IPS DF 4.7 (cell line): ENCODE measurements at regions not wholly inside any gene's neighbourhood (a gene's known extent, or its start where the extent isn't known, plus 50 kb on each side); places are given as distances from the start of the nearest gene placed in this dataset.
"Not testable (repeated sequence)": the region's sequence is repeated elsewhere in the genome, so short reads cannot be mapped to it uniquely, and the experiment has no call there.

Source experiments
- DNase-seq: peaks from one replicate; pipeline ENCODE4 v3.0.0-alpha.2; 2013; ENCODE audit warnings: low spot score; ENCODE audit errors: extremely low read depth

- DNase-seq: not testable (repeated sequence)
These were observed 257.2 kb downstream of the CRLF2 start for GRCh38 chrX:955168-955781.

GRCh38 chrX:953879-954482, 258.5 kb downstream of the CRLF2 start:
- no peak for DNase-seq

DNA sequence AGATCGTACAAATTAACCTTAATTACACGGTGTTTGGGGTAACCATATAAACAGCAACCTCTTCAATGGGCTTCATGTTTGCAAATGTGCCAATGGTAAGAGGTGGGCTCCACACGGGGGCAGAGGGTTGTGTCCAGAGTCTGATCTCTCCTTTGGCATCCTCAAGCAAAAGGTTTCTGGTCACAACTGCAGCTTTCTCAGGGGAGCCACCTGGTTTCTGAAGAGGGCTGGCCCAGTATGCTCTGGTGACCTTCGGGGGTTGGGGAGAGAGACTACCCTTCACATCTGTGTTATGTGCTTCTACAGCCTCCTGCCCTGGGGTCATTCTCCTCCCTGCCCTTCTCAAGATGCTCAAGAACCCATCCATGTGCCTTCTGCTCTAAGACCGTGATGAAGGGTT, 259.6 kb downstream of the CRLF2 start:
- no peak for DNase-seq

GRCh38 chrX:947262-947661, 265.2 kb downstream of the CRLF2 start:
- not testable (repeated sequence) for DNase-seq

GRCh38 chrX:943035-943434, 269.4 kb downstream of the CRLF2 start:
- no peak for DNase-seq

- DNase-seq: no peak
These were observed 271.8 kb downstream of the CRLF2 start for GRCh38 chrX:940691-941090.

DNA sequence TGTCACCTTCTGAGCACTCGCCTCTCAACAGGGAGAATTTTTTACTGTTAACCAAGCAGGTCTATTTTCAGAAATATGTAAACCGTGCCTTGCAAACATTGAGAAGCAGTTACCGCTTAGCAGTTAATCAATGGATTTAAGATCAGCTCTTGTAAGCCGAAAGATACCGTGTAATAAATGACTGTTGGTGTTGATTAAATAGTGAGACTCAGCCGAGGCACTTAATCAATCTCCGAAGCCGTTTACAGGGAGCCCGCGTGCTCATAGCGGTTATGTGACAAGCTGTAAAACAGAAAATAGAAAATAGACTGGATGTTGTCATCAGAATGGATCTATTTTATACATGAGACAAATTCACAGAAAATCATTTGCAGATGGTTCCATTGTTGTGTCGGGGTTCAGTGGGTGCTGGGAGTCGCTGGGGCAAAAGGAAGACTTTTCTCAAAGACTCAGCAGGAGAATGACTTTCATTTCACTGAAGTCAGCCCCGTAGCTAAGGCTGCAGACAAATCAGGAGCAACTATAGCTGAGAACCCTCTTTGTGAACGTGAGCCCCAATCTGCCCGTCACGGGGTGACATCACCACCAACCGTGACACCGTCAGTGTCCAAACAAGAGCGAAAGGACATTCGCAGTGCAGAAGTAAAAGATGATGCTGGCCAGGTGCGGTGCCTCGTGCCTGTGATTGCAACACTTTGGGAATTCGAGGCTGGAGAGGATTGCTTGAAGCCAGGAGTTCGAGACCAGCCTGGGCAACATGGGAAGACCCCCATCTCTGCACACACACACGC, 275.3 kb downstream of the CRLF2 start:
- DNase-seq: no peak

DNA sequence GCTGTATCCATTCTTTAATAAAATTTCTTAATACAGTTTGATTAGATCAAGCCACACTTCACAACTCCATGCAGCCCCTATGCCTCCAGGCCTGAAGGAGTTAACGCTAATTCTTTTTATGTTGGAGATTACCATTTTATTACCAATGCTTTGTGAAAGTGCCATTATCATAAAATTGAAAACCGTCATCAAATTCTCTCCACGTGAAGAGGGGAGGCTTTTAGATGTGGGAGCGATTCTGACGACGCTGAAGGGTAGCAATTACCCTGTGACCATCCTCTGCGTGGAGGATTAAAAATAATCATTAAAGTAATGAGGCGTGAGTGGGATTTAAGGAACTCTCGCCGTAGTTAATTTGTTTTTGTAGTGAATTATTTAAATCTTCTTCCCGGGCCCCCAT, 278.8 kb downstream of the CRLF2 start:
- no peak for DNase-seq

DNA sequence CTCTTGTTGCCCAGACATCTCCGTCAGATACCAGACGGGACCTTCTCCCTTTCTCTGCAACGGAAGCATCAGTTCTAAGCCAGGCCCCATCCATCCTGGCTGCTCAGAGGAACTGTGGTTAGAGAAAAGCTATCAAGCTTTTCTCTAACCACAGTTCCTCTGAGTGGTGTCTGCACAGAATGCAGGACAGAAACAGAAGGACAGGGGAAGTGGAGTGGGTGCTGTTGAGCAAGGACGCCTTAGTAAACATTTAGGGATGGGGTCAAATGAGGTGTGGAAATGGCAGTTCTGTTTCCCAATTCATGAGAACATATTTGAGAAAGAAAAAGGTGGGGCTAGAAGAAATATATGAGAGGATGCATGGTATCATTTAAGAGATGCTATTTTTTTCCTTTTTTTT, 283.8 kb downstream of the CRLF2 start:
- DNase-seq: no peak

DNA sequence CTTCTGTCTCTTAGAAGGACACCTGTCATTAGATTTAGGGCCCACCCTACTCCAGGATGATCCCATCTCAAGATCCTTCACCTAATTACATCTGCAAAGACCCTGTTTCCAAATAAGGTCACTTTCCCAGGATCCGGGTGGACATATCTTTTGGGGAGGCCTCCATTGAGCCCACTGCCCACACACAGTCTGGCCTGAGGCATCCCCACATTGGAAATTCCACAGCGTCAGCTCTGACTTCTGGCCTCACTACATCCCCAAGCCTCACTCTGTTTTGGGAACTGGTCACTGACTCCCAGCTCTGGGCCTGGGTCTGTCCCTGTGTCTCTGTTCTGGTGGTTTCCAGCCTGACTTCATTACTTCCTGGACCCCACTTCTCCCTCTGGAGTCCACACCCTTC, 285.5 kb downstream of the CRLF2 start:
- no peak for DNase-seq

DNA sequence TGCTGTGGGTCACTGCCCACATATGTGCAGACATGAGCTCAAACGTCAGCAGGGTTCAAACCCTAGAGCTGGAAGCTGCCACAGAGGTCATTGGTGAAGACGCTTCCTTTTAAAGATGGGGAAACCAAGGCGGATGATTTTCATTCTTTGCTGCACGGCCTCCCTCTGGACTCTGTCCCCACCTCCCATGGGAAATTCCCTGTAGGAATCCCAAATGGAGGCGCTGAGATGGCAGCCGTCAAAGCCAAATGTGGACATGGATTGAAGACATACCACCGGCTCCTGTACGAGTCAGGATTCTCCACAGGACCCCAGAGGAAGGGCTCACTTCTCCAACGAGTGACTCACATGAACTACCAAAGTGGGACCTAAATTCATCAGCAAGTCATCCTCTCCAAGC, 286.4 kb downstream of the CRLF2 start:
- no peak for DNase-seq

DNA sequence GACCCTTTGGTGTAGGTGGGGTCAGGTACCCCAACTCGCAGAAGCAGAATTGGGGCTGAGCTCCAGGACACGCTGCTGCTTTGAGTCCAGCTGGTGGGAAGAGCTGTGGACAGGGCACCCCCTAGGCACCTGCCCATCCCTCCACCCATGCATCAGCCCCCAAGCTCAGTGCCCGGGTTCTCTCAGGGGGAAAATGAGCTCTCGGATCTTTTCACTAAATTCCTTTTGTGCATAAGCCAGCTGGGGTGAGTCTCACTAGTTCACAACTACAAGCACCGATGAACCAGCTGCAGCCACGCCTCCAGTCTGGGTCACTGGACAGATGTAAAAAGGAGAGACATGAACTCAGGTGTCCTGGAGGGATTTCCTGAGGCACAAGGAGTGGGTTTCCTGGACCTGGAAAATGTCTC, 286.8 kb downstream of the CRLF2 start:
- DNase-seq: no peak

DNA sequence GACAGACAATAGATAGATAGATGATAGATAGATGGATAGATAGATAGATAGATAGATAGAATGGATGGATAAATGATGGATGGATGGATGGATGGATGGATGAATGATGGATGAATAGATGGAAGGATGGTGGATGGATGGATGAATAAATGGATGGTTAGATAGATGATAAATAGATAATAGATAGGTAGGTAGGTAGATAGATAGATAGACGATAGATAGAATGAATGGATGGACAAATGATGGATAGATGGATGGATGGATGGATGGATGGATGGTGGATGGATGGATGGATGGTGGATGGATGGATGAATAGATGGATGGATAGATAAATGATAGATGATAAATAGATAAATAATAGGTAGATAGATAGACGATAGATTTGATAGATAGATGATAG, 287.4 kb downstream of the CRLF2 start:
- no peak for DNase-seq

GRCh38 chrX:924017-924416, 288.4 kb downstream of the CRLF2 start:
- no peak for DNase-seq

DNA sequence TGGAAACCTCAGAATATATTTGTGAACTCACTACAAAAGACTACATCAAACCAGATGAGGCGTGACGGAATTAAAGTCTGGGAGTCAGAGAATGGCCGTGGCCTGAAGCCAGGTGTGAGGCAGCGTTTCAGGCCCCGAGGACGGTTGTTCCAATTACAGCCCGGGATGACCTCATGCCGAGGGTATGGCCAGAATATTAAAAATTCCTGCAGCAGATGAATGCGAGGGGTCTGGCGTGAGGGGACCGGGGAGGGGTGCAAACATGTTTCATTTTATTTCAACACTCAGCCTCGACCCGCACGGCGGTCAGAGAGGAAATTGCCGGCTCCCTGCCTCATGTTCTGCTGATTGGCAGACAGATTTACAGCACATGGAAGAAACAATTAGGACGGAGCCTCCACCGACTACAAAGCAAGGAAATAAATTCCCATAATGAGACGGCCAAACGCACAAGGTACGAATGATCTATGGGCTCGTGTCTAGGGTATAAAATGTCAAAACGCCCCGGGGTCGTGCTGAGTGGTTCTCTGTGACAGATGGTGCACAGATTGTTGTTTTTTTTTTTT, 289.7 kb downstream of the SHOX start:
- no peak for DNase-seq

DNA sequence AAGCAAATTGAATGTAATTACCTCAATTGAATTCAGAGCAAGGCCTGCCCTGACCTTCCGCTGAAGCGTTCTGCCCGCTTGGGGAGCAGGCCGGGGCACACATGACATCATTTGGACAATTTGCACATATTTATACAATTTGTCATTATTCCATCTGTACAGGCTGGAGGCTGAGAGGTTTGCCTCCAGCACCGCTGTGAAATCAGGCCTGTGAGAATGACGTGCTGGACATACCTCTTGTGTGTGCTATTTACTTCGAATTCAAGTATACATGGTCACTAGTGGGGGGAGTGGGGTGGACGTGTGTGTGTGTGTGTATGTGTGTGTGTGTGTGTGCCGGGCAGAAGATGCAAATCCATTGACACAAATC, 285.6 kb downstream of the SHOX start:
- DNase-seq: no peak

- no peak for DNase-seq
These were observed 285.0 kb downstream of the SHOX start for GRCh38 chrX:915427-916229.

DNA sequence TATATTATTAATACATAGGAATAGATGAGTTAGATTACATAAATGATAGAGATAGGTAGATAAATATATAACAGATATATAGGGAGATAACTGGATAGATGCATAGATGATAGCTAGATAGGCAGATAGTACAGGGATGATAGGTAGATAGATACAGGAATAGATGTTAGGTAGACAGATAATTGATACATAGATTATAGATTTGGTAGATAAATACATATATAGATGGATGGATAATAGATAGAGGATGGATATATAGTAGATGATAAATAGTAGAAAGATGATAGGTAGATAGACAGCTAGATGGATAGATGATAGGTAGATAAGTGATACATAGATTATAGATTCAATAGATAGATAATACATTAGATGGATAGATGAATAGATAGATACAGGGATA, 283.6 kb downstream of the SHOX start:
- no peak for DNase-seq

GRCh38 chrX:912677-913076, 282.1 kb downstream of the SHOX start:
- no peak for DNase-seq

DNA sequence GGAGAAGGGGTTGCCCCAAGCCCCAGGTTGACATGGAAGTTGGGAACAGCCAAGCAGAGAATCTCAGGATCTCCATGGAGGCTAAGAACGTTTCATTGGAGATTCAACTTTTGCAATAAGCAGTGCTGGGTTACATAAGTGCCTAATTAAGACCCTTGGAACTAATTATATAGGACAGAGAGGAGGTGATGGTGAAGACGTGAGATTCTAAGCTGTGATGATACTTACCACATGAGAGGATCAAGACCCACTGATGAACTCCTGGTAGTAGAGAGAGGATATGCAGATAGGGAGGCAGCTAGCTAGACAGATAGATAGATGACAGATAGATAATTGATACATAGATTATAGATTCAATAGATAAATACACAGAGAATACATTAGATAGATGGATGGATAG, 278.5 kb downstream of the SHOX start:
- not testable (repeated sequence) for DNase-seq

DNA sequence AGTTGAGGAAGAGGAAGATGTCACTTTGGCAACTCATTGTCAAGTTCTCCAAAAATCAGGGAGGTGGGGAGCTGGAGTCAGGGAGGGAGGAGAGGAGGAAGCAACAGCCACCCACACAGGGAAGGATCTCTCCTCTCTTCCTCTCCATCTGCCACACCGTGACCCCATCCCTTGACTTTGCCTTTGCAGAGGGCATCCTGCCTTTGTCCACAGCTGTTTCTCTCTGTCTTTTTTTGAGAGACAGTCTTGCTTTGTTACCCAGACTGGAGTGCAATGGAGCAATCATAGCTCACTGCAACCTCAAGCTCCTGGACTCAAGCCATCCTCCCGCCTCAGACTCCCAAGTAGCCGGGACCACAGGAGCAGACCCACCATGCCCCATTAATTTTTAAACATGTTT, 276.0 kb downstream of the SHOX start:
- no peak for DNase-seq
